Retina (tissue), 1 donor: ENCODE measurements at regions not wholly inside any gene's neighbourhood (a gene's known extent, or its start where the extent isn't known, plus 50 kb on each side); places are given as distances from the start of the nearest gene placed in this dataset.

Experiments
- DNase-seq: peaks from one replicate; pipeline ENCODE4 v3.0.0-alpha.2; 2016

DNA sequence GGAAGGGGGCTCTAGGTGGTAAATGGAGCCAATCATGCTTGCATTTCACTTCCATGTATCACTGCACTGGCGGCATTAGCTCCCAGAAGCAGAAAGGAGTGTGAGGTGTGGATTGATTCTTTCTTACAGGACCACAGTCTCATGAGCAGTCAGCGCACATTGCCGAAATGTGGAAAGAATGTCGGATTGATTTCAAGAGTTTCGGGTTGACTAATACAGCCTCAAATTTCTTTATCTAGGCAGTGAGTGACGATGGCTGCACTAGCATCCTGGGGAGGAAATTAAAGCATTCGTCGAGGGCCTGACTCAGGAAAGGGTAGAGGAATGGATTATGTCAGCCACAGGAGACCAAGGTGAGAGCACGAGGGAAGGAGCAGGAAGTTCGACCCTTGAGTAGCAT, 222.8 kb upstream of the CDYL start:
- no peak for DNase-seq

DNA sequence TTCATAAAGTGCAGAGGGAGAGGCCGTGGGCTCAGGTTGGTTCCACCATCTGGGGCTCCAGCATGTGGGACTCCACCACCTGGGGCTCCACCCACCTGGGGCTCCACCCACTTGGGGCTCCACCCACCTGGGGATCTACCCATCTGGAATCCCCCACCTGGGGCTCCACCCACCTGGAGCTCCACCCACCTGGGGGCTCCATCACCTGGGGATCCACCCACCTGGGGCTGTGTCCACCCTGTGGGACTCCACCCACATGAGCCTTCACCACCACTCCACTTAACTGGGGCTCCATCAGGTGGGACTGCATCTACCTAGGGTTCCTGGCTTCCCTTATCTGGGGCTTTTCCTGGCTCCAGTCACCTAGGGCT, 226.0 kb upstream of the CDYL start:
- DNase-seq: no peak

DNA sequence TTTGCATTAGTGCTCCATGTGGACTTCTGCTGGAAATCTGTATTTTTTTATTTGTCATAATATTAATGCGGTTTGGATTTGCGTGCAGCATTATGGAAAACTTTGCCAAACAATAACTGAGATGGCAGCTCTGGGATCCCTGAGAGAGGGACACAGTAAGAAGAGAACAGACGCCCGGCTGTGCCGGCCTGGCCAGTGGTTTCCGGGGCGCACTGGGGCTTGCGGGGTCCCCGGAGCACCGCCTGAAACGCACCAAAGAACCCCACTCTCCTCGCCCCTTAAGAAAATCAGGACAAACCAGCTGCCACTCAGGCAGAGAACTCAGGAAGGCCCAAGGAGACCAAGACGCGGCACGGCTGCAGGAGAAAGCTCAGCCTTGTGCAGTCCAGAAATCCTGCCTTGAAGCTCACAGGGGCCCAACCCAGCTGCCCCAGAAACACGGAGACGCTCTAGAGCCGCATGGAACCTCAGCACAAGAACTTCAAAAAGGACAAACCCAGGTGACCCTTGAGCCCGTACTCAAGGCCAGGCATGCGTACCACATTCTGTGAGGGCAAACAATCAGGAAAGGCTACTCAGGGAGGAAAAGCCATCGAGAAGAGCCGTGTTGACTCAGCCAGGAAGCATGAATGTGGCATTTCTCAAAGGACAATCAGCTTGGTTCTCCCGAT, 226.5 kb upstream of the CDYL start:
- no peak for DNase-seq

DNA sequence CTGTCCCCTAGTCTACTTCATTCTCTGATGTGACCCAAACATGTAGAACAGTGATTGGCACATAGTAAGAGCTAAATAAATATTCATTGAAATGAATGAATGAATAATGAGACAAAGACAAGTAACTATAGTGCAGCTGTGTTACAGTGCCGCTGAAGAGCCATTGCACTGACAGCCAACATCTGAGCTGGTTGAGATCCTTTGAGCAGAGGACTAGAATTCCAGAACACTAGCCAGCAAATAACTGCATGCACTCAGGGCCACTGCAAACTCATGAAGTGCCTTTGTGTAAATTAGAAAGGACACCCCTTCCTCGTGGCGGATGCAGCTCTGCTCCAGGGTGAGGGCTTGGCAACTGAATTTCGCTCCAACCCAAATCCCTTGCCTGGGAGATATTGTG, 230.3 kb upstream of the CDYL start:
- DNase-seq: no peak

DNA sequence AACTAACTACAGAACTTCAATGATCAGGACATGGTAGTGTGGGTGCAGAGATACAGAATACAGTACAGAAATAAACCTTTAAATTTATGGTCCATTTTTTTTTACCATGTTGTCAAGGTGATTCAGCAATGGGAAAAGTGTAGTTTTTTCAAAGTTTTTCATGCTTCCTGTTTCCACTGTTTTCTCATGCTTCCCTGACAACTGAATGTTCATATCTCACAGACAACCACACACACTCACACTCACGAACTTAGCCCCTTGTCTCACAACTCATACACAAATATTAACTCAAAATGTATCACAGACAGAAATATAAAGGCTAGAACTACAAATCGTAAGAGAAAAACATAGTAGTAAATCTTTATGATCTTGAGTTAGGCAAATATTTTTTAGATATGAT, 232.6 kb upstream of the CDYL start:
- DNase-seq: no peak

DNA sequence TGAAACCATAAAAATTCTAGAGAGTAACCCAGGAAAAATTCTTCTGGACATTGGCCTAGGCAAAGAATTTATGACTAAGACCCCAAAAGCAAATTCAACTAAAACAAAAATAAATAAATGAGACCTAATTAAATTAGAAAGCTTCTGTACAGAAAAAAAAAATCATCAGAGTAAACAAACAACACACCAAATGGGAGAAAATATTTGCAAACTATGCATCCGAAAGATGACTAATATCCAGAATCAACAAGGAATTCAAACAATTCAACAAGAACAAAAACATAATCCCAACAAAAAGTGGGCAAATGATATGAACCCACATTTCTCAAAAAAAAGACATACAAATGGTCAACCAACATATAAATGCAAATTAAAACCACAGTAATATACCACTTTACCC, 242.6 kb upstream of the CDYL start:
- no peak for DNase-seq

DNA sequence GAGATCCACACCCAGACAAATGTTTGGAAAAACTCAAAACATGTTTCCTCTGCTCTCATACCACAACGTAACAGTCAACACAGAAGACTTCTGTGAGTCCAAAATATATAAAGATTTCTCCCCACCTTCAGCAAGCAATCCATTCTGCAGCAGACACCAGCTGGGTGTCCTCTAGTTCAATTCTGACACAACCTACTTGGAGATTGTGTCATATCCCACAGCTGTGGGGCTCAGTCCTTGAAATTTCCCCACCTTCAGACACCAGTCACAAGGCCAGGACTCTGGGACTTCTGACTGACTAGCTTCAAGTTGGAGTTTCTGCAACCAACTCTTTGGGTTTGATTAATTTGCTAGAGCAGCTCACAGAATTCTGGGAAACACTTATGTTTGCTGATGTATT, 244.8 kb upstream of the CDYL start:
- DNase-seq: no peak

DNA sequence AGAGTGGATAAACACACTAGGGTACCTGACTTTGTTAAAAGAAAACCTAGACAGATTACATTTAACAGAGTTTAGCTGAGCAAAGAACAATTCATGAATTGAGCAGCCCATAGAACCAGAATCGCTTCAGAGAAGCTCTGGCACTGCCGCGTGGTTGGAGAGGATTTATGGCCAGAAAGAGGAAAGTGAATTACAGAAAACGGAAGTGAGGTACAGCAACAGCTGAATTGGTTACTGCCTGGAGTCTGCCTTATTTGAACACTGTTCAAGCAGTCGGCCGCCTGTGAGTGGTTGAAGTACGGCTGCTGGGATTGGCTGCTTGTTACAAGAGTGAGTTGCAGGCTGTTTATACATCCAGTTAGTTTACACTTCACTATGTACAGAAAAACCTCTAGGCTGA, 253.8 kb upstream of the CDYL start:
- no peak for DNase-seq

DNA sequence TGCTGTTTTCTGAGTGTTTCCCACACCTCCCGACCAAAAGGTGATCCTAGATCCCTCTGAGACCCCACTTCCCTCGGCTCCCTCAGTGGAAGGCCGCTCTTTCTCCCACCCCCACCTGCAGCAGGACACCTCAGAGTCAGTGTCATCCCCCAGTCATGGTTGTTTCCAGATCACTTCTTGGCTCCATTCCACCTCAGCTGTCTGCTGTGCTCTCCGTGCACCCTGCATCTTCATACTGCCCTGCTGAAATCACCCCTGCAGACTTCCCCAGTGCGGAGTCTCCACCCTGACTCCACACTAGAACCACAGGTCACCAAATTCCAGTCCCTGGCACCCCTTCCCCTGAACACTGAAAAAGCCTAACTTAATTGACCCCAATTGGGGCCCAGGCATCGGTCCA, 255.1 kb upstream of the CDYL start:
- DNase-seq: no peak

DNA sequence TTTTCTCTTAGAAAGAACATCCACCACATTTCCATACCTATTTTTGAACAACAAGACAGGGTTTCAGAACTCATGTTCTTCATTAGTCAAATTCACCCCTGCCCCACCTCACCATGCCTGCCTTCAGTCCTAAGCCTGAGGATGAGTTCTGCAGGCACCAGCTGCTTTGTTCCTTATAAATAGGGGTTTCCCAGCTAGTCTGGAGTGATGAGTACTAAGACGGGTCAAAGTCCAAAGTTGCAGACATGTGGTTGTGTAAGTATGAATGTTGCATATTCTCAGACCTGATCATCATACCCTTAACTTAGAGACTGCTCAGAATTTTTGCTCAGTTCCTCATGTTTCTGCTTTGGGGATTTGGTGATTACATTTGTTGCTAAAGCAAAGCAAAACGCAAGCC, 257.7 kb upstream of the CDYL start:
- DNase-seq: no peak

DNA sequence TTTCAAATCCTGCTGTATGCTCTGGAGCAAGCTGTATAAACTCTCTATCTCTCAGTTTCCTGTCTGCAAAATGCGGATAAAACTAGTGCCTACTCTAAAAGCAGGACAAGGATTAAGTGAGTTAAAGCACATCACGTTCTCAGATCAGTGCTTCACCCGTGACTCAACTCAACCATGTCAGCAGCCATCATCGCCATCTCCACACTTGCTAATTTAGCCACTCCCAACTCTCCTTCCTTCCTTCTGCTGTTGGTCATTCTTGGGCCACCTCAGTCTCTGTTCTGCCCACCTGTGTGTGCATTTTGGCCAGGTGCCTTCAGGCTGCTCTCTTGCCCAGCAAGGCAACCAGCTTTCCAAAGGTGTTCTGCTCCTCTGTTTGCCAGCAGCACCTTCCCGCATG, 260.0 kb upstream of the CDYL start:
- no peak for DNase-seq

DNA sequence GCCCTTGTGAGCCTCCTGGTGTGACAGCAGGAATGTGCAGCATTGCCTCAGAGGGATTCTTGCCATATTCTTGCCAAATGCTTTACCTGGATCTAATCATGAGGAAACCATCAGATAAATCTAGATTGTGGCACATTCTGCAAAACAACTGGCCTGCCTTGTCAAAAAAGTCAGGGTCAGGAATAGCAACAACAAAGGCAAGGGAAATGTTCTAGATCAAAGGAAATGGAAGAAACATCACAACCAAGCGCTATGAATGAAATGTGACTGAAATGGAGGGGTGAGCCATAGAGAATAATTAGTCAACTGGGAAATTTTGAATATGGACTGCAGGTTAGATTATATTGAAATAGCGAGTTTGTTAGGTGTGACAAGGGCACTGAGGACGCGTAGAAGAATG, 262.6 kb upstream of the CDYL start:
- DNase-seq: no peak

DNA sequence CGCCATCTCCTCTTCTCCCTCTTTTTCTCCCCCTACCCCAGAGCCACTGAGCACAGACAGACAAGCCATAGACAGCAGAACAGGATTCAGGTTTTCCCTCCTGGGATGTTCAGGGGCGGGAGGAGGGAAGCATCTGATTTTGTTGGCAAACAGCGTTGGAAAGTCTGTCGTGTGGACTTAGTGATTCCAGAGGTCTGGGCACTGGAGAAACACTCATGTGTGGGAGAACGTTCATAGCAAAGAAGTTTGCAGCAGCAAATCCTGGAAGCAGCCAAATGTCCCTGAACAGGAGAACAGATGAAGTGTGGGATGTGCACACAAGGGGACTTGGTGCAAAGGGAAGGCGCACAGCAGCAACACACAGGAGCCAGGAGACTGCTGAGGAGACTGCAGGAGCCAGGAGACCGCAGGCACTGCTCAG, 264.1 kb upstream of the CDYL start:
- no peak for DNase-seq

DNA sequence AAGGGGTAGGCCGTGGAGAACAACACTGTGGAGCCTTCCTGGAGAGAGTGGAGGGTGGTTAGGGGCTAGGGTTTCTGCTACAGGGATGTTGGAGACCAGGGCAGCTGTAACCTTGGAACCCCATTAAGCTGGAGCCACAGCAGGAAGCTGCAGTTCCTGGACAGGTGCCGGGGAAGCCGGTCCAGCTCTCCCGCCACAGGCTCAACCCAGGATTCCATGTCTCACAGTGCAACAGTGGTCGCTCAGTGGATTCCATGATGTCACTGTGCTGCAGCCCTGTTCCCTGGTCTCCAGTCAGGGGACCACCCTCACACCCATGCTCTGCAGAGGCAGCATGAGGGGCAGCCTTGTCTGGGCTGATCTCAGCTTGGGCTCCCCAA, 264.6 kb upstream of the CDYL start:
- DNase-seq: no peak

DNA sequence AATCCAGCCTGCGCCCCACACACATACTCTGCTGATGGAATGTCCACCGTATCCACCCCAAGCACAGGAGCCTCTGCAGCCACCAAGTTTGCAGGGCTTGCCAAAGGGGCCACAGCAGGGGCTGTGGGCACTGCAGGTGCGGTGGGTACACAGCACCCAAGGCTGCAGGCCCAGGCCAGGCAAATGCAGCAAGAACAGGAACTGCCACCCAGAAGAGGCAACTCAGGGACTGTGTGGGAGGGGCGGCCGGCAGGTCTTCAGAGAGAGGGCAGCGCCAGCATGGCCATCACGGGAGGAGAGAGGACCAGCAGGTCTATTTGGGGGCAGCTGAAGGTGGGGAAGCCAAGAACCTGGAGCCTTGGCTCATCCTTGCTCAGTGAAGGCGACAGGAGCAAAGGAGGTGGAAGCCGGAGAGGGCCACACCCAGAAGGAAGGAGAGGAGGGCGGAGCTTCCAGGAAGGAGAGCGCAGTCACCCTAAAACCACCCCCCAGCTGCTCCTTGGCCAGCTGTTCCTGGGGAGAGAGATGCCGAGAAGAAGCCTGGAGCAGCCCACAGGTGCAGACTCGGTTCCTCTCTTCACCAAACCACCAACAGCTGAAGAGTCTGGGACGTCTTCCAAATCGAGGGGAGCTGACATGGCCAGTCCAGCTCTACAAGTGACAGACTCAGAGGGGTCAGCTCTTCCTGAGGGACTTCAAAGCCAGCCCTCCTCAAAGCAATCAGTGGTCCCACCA, 265.1 kb upstream of the CDYL start:
- DNase-seq: no peak

DNA sequence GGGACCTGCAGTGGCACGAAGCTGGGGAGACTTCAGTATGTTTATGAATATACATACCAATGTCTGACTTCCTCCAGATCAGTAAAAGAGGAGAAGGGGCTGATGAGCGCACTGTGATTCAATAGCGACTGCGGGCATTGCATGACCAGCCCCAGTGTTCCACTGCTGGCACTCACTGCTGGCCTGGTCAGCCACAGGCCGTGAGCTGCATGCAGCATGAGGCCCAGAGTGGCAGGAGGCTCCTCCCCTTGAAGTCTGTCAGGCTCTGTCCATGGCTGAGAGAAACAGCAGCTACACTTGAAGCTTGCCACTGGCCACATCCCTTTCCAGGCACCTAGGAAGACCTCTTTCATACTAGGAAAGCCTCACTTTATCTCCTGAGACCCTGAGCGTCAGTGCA, 265.9 kb upstream of the CDYL start:
- no peak for DNase-seq

DNA sequence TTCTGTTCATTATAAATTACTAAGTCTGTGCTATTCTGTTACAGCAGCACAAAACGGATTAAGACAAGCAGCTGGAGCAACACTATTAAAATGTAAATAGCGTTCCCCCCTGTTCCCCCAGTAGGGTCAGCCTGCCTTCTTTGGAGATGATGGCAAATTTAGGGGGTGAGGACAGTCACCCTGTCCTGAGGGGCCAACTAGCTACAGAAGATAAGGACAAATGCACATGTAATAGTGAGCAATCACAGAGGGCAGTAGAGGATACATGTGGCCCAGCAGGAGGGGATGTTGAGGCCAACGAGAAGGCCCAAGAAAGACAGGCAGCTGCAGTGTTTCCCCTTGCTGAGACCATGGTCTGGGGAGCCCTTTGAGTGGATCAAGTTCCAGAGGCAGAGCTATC, 266.7 kb upstream of the CDYL start:
- DNase-seq: no peak

DNA sequence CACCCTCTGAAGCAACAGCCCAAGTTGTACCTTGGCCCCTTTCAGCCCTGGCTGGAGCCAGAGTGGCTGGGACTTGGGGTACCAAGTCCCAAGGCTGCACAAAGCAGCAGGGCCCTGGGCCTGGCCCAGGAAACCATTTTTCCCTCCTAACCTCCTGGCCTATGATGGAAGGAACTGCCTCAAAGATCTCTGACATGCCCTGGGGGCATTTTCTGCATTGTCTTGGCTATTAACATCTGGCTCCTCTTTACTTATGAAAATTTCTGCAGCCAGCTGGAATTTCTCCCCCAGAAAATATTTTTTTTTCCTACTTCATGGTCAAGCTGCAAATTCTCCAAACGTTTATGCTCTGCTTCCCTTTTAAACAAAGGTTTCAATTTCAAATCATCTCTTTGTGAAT, 269.4 kb upstream of the CDYL start:
- no peak for DNase-seq

DNA sequence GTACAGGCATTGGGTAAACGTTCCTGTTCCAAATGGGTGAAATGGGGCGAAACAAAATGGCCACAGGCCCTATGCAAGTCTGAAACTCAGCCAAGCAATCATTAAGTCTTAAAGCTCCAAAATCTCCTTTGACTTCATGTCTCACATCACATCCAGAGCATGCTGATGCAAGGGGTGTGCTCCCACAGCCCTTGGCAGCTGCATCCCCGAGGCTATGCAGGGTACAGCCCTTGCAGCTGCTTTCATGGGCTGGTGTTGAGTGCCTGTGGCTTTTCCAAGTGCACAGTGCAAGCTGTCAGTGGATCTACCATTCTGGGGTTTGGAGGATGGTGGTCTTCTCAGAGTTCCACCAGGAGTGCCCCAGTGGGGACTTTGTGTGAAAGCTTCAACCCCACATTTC, 270.0 kb upstream of the CDYL start:
- no peak for DNase-seq

DNA sequence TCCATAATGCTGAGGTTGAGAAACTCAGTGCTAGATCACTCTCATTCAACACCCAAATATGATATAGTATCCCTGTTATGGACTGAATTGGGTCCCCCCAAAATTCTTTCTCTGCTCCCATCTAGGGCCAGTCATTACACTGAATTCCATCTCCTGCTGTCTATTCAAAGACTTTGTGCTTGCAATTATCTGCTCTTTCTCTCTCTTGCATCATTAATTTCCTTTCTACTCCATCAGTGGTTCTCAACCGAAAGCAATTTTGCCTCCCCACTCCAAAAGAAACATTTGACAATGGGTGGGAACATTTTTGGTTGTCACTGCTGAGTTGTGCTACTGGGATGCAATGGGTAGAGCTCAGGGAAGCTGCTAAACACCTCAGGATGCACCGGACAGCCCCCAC, 271.5 kb upstream of the CDYL start:
- no peak for DNase-seq

DNA sequence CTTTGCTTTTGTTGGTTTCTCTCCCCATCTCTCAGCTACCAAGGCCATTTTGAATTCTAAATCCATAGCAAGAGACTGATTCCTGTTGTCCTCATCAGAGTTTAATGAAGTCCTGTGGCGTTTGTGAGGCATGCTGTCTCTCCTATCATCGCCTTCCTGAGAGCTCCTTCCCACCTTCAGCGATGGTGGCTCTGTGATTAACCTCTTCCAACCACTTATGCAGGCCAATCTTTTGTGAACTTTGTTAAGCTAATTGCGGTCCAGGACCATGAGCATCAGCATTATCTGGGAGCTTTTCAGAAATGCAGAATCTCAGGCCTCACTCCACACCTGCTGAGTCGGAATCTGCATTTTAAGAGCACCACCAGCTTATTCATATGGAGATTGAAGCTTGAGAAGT, 272.5 kb upstream of the CDYL start:
- no peak for DNase-seq

DNA sequence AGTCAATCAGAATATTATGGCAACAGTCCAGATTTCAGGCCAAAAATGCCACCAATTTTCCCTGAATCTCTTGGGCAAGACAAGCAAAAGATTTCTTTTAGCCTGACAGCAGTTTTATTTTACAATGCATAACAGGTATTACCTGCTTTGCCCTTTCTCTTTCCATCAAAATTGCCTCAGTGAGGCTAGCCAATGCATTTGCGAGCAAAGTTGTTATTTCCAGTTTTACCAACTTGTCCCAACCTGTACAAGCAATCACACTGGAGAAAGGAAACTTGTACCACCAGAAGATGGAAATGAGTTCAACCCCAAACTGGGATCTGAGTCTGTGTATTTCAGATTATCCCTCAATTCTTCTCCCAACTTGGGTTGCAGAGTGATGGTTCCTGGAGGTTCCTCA, 279.9 kb upstream of the CDYL start:
- no peak for DNase-seq

DNA sequence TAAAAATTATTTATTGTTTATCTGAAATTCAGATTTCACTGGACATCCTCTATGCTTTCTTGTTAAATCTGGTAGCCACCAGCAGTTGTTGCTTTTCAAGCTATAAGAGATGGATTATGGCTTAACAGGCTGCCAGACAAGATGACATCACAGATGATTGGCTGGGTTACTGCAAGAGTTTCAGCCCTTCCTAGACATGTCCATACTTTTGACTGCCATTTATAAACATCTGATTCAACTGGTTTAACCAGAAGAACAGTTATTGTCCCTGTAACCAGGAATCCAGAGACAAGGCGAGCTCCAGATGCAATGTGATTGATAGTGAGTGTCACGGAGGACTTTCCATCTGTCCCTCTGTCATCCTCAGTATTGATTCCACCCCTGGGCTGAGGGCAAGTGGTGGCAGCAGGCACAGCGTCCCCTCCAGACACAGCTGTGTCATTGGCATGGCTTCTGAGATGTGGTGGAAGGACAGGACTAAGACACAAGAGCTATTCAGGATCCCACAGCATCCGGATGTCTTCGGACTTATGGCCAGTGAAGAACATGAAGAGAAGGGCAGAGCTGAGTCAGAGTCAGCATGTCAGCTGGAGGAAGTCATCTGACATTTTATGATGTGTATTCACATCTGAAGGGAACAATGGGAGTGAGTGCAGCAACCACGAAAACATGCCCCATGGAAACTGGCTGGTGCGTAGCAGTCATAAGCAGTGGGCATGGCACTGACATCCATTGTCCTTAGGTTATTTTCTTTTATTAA, 284.5 kb upstream of the CDYL start:
- DNase-seq: no peak

DNA sequence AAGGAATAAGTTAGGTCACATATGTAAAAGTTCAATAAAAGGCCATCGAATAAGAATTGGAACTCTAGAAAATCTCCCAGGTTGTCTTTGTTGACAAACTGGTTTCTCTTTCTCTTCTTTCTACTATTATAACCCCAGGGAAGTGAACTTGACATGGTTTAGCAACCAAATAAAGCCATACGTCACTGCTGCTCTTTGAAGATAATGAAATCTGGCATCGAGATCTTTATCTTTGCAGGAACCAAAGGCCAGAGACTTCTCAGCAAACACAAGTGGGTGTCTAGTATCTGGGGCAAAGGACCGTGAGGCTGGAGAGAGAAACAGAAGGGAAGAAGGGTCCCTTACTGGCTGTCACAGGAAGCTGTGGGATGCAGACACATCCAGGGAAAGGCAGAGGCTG, 286.7 kb upstream of the CDYL start:
- DNase-seq: peak; percentile 48

DNA sequence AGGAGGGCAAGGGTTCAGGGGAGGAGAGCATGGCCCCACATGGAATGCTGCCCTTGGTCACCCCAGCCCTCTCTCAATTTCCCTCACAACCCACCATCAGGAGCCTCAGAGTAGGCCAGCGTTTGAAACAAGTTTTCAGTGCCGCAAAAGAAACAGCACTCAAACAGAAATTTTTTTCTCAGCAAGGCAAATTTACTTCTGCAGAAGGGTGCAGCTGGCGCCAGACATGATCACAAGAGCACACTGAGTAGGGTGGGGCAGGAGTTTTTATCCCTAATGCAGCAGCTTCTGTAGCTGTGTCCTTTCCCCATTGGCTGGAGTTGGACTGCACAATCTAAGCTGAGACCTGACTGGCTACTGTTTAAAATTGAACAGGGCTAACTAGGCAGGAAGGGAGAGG, 287.8 kb upstream of the CDYL start:
- no peak for DNase-seq
